ENCODE measurements at regions not wholly inside any gene's neighbourhood (a gene's known extent, or its start where the extent isn't known, plus 50 kb on each side); places are given as distances from the start of the nearest gene placed in this dataset.

GRCh38 chr13:68047889-68048288 is 817.8 kb upstream of the PCDH9 start:
- TF ChIP-seq CREB5 (CRISPR knock-in tag; IDR thresholded peaks at IDR 0.05; ENCODE audit: low read depth) (no peak), ESRRG (CRISPR knock-in tag; IDR thresholded peaks at IDR 0.05) (no peak), RARB (CRISPR knock-in tag; IDR thresholded peaks at IDR 0.05) (no peak), ZFP30 (CRISPR knock-in tag; IDR thresholded peaks at IDR 0.05) (no peak), ZC3H10 (CRISPR knock-in tag; IDR thresholded peaks at IDR 0.05) (no peak), TCF4 (CRISPR knock-in tag; IDR thresholded peaks at IDR 0.05; ENCODE audit: borderline replicate concordance) (no peak)
- TF ChIP-seq, protein P1, sequence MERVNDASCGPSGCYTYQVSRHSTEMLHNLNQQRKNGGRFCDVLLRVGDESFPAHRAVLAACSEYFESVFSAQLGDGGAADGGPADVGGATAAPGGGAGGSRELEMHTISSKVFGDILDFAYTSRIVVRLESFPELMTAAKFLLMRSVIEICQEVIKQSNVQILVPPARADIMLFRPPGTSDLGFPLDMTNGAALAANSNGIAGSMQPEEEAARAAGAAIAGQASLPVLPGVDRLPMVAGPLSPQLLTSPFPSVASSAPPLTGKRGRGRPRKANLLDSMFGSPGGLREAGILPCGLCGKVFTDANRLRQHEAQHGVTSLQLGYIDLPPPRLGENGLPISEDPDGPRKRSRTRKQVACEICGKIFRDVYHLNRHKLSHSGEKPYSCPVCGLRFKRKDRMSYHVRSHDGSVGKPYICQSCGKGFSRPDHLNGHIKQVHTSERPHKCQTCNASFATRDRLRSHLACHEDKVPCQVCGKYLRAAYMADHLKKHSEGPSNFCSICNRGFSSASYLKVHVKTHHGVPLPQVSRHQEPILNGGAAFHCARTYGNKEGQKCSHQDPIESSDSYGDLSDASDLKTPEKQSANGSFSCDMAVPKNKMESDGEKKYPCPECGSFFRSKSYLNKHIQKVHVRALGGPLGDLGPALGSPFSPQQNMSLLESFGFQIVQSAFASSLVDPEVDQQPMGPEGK (CRISPR knock-in tag; IDR thresholded peaks at IDR 0.05; ENCODE audit: borderline replicate concordance) = no peak
- TF ChIP-seq, protein P2, sequence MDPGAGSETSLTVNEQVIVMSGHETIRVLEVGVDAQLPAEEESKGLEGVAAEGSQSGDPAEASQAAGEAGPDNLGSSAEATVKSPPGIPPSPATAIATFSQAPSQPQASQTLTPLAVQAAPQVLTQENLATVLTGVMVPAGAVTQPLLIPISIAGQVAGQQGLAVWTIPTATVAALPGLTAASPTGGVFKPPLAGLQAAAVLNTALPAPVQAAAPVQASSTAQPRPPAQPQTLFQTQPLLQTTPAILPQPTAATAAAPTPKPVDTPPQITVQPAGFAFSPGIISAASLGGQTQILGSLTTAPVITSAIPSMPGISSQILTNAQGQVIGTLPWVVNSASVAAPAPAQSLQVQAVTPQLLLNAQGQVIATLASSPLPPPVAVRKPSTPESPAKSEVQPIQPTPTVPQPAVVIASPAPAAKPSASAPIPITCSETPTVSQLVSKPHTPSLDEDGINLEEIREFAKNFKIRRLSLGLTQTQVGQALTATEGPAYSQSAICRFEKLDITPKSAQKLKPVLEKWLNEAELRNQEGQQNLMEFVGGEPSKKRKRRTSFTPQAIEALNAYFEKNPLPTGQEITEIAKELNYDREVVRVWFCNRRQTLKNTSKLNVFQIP (CRISPR knock-in tag; IDR thresholded peaks at IDR 0.05; ENCODE audit: borderline replicate concordance, low read depth) = no peak
